GM18499 (cell line): ENCODE measurements at regions not wholly inside any gene's neighbourhood (a gene's known extent, or its start where the extent isn't known, plus 50 kb on each side); places are given as distances from the start of the nearest gene placed in this dataset.
"Not testable (repeated sequence)": the region's sequence is repeated elsewhere in the genome, so short reads cannot be mapped to it uniquely, and the experiment has no call there.

ENCODE experiments used
- ATAC-seq: cut with Tn5 transposase; IDR thresholded peaks from one replicate; pipeline ENCODE4 v1.9.1; 2021; ENCODE audit warnings: moderate number of reproducible peaks; ENCODE audit not compliant: insufficient read depth, unreplicated experiment

DNA sequence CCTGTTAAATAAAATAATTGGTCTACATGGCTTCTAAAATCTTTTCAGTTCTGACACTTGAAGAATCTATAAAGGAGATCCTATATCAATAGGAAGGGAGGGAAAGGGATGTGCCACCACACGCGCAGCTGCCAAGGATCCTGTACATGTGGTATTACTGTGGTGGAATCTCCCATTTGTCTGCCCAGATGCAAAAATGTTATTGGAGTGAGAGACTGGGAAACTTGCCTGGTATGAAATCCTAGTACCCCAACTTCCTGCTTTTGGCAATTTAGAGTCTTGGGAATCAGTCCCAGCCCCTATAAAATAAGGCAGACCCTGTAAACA lies 81.9 kb upstream of the PICALM start:
- no peak for ATAC-seq

DNA sequence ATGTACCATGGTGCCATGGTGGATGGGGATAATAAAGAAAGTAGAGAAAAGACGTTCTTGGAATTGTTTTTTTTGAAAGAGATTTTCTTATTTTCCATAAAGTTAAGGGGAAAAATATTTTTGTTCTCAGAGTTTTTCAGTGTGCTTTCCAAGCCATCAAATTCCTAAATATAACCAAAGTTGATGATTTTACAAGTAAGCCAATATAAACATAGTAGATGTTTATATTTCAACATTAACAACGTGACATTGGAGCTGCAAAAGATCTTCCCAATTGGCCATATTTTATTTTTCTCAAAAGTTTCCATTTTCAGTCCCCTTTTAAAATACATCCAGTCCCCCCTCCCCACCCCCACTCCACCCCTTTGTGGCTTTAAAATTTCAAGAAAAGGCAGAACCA lies 80.9 kb upstream of the PICALM start:
- no peak for ATAC-seq

- no peak for ATAC-seq
These were observed 79.5 kb upstream of the PICALM start for GRCh38 chr11:86148345-86148747.

GRCh38 chr11:86147004-86147403 lies 78.1 kb upstream of the PICALM start:
- no peak for ATAC-seq

DNA sequence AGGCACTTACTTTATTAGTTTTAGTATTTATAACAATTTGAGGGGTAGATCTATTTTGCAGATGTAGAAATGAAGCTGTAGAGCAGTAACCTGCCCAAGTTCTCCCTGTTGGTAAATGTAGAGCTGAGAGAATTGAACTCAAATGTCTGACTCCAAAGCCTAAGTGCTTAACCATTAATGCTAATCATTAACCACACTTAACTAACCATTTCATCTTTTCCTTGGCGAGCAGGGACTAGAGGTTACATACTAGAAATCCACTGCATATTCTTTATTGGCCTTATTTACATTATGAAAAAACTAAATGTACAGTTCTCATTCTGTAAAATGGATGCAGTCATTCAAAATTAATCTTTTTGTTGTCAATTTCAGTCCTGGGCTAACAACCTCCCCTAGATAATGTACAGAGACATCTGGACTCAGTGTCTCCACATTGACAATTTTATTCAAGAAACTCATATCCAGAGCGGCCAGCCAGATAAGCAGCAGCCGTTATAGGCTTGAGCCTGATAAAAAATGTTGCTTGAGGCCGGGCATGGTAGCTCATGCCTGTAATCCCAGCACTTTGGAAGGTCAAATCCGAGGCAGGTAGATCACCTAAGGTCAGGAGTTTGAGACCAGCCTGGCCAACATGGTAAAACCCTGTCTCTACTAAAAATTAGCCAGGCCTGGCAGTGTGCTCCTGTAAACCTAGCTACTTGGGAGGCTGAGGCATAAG lies 76.7 kb upstream of the PICALM start:
- no peak for ATAC-seq

DNA sequence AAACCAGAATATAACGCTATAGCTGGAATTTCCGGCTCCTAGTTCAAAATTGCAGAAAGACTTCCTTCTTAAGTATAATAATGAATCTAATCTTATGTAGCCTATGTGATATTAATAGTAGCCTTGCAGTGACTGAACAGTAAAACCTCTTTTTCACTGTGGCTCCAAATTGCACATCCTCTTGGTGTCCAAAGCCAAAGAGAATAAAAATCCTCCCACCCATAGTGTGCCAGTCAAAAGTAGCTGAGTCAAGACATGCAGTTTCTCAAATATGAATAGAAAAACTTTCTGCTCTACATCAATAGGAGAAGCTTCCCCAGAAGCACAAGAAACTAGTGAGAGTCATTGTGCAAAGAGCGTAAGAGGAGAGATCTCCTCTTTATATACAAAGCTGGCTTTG lies 76.0 kb upstream of the PICALM start:
- ATAC-seq, result no peak

DNA sequence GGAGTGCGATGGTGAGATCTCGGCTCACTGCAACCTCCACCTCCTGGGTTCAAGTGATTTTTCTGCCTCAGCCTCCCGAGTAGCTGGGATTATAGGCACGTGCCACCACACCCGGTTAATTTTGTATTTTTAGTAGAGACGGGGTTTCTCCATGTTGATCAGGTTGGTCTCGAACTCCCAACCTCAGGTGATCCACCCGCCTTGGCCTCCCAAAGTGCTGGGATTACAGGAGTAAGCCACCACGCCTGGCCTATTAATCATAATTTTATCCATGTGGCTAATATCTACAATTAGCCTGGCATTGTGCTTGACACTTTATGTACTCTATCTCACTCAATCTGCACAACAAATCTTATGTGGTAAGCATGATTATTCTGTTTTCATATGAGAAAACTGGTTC lies 75.2 kb upstream of the PICALM start:
- not testable (repeated sequence) for ATAC-seq

DNA sequence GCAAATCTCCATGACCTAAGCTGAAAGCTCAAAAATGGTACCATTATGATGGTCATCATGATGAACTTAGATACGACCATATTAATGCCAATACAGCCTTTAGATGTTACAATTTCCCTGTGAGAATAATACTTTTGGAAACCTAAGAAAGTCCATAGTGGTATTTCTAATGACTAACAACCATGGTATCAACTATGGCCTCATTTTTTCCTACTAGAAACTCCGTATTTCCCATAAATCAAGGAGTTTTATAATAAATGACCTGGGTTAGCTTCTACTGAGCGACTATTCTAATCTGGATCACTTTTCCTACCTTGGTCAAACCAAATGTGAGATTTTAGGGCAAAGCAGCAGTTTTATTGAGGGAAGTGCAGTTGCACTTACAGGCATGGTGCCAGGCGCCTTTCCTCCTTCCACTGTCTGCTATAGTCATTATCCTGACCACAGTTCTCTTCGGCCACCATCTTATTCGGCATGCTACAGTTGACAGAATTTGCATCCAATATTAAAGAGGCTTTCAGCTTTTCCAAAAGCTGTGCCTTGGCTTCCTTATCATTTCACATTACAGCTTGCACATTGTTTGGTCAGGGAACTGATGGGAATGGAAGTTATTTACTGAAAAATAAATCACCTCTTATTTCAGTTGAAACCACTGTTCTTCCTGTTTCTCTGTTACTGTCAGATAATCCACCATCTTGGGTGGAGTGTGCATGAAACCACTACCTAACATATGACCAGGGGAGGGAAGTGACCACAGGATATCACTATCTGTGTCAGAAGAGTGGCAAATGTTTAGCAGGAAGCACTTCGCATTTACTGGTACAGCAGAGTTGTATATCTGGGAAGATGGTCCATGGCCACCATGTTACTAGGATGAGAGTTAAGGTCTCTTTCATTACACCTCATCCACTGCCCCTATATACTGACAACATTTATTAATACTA lies 74.5 kb upstream of the PICALM start:
- ATAC-seq, result no peak

GRCh38 chr11:86142170-86142569 lies 73.3 kb upstream of the PICALM start:
- ATAC-seq, result no peak

DNA sequence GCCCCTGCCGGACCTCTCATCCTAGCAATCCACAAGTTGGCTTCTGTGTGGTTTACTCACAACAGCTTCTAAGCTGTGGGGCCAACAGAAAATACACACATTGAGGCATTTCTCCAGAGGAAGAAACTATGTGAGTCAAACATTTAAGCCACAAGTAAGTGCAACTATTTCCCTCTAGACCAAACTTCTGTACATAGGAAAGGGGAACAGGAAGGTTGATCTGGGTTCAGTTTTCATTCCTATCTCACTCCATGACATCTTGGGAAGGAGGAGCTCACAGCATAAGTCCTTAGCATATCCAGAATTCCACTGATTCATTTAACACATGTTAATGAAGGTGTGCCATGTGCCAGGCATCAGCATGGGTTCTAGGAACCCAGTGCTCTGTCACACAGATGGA lies 72.8 kb upstream of the PICALM start:
- ATAC-seq, result no peak

DNA sequence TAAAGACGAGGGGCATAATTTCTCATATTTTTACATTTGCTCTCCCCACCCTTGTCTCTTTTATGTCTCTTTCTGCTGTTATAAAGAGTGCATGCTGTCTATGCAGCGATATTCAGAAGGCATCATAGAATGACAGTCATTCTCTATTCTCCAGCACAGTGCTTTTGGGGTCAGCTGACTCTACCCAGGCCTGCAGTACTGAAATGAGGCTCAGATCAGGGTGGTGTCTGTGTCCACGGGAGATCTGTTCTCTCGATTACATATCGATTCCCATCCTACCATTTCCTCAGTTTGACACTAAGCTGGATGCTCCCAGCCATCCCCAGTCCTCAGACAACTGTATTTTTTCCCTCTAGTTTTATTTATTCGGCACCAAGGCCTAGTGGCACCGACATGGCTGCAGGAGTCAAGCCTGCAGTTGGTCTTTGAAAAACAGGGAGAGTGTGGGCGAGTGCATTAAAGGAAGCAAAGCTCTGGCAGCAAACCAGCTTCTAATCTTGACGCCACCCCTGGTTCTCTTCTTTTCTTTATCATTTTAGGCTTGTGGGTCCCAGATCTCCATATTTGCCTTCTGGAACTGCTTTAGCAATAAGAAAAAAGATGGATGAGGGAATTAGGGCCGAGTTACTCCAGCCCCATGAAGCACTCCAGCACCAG lies 71.6 kb upstream of the PICALM start:
- no peak for ATAC-seq

GRCh38 chr11:86138958-86139357 lies 70.1 kb upstream of the PICALM start:
- ATAC-seq, result peak; percentile 53

DNA sequence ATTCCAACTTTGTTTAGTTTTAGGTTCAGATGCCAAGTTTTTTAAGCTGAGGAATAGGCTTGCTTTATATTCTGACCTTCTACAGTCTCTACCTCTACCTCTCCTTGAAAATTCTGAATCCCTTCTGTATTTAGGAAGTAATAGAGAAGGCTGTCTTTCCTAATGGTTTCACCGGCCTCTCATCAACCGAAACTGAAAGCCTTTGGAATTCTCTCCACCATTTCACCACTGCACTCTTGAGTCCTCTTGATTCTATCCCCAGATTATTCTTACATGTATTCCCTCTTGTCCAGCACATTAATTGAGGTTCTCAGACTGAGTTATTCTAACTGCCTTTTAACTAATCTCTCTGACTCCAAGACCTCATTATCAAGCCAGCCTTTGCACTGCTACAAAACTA lies 67.7 kb upstream of the PICALM start:
- no peak for ATAC-seq

- ATAC-seq, result no peak
These were observed 66.4 kb upstream of the PICALM start for GRCh38 chr11:86135319-86135714.

- ATAC-seq, result no peak
These were observed 65.9 kb upstream of the PICALM start for GRCh38 chr11:86134580-86135318.

DNA sequence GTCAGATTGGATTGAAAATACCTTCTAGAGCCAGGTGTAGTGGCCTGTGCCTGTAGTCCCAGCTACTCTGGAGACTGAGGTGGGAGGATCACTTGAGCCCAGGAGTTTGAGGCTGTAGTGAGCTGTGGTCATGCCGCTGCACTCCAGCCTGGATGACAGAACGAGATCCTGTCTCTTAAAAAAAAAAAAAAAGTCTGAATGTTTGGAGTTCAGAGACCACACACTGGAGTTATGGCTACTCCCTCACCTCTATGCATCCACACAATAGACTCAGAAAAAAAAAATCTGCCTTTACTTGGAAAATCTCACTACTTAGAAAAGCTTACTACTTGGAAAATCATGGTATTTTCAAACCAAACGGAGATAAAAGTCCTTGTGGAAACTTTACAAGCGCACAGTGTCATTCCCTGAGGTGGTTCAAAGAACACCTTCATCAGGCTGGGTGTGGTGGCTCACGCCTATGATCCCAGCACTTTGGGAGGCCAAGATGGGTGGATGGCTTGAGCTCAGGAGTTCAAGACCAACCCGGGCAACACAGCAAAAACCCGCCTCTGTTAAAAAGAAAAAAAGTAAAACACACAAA lies 63.9 kb upstream of the PICALM start:
- no peak for ATAC-seq

- no peak for ATAC-seq
These were observed 61.1 kb upstream of the PICALM start for GRCh38 chr11:86129740-86130540.

DNA sequence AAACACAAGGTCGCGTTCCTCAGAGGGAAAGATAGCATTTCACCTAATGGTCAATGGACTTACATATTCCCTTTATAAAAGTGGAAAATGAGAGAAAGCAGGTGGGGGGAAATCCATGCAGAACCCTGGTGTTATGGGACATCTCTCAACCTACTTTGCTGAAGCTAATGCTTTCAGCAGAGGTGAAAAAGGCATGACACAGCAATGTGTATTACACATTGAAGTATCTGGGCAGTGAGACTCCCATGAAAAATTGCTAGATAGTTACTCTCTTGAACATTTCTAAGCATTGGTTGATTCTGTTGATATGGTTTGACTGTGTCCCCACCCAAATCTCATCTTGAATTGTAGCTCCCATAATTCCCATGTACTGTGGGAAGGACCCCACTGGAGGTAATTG lies 60.0 kb upstream of the PICALM start:
- no peak for ATAC-seq

DNA sequence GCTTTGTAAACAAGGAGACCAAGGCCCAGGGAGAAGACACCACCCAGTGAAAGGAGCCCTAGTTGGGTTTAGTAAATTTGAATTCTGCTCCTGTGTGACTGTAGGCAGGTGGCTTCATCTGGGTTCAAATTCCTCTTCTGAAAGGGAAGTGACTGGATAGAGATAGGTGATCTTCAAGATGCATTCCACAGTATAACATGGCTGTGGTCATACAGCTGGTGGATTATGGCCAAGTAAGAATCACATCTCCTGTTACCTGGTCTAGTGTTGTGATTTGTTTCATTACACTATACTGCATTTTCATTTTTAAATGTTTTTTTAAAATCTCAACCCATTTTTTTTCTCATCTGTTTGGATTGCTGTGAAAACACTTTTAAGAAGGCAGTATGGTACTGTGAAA lies 58.0 kb upstream of the PICALM start:
- ATAC-seq, result no peak
